Adrenal gland (tissue), 9 donors: ENCODE measurements at regions not wholly inside any gene's neighbourhood (a gene's known extent, or its start where the extent isn't known, plus 50 kb on each side); places are given as distances from the start of the nearest gene placed in this dataset.

ENCODE experiments used
- DNase-seq, 7 donors: peaks; one replicate each; pipeline ENCODE4 v3.0.0-alpha.2; 2019 to 2020
- H3K27ac ChIP-seq, 5 donors: fragments of 200-600 bp; sonication (generic) in 4 of 5; 1 replicate in 3 of 5; 2 replicates in 2 of 5; pipeline versions ENCODE4 v1.5.1 to v1.8.0; 2016 to 2020; ENCODE audit warnings: mild to moderate bottlenecking in 1 of 5
- H3K27me3 ChIP-seq: fragments of 200-600 bp; 2 replicates; pipeline ENCODE4 v1.8.0; 2021
- H3K36me3 ChIP-seq, 2 donors: fragments of 200-600 bp; replicated peaks in 1 of 2; 1 replicate in 1 of 2; 2 replicates in 1 of 2; pipeline versions ENCODE4 v1.5.1 to v1.8.0; 2018 to 2022
- H3K4me1 ChIP-seq, 2 donors: fragments of 200-600 bp; replicated peaks in 1 of 2; 1 replicate in 1 of 2; 2 replicates in 1 of 2; pipeline versions ENCODE4 v1.5.1 to v1.8.0; 2018 to 2021
- H3K4me3 ChIP-seq, 4 donors: fragments of 200-600 bp; sonication (generic) in 3 of 4; one replicate each; pipeline ENCODE4 v1.5.1; 2016 to 2018
- H3K9me3 ChIP-seq, 3 donors: fragments of 200-600 bp; sonication (generic) in 1 of 3; replicated peaks in 1 of 3; 1 replicate in 2 of 3; 2 replicates in 1 of 3; pipeline versions ENCODE4 v1.5.1 to v1.8.0; 2016 to 2021
- CTCF ChIP-seq, 6 experiments: fragments of 450-650 bp in 4 of 6; fragments of 200-600 bp in 2 of 6; sonication (generic) in 1 of 6; IDR thresholded peaks; 1 replicate in 5 of 6; 2 replicates in 1 of 6; pipeline versions ENCODE4 v1.5.1 to v1.8.0; 2016 to 2021; ENCODE audit warnings: antibody characterized with exemption in 6 of 6, mild to moderate bottlenecking in 2 of 6, moderate library complexity in 1 of 6
- POLR2A ChIP-seq, 2 donors: fragments of 450-650 bp; IDR thresholded peaks; one replicate each; pipeline ENCODE4 v1.6.1; 2017; ENCODE audit warnings: antibody characterized with exemption in 2 of 2, mild to moderate bottlenecking in 2 of 2, moderate library complexity in 1 of 2
- WGBS, 4 donors: extraction: QIAGEN DNeasy Blood & Tissue Kit in 2 of 4; methylation state at CpG; one replicate each; pipeline versions ENCODE4 v1.1.5 to v1.1.7; 2013 to 2017; 5-methylcytosine and 5-hydroxymethylcytosine counted together
- intact Hi-C, 2 donors: fragments of 100-400 bp; cut with DNase I; formaldehyde crosslinking; loops; one replicate each; pipeline versions ENCODE4 v1.14.1 to v1.15.0; 2022 to 2023
- donor health status: healthy with polysubstance abuse.
- donor health status: Bipolar disorder and iron deficiency.
- donor health status: DM: yes; HTN: yes; CAD: no.
- donor health status: DM: no; HTN: no; CAD: no.
- donor health status: DM: no; HTN: no; CAD: no.

DNA sequence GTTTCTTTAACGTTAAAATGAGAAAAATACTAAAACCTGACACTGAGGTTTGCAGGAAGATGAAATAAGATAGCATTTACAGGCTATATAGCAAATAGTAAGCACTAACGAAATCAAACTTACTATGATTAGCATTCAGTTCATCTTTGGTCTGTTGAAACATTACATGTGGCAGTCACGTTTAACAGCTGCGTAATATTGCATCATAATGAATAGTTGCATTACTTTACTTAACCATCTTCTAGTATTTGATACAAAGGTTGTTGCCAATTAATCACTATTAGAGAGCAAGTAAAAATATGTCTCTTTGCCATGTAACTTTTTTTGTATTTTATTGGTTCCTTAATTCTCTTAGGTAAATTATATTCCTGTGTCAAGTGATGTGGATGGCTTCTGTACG lies 131.8 kb upstream of the GHITM start:
- no peak for DNase-seq
- Histone ChIP-seq H3K4me1 (no peaks in the 10 kb centered on the region), H3K9me3 (no peaks in the 10 kb centered on the region), H3K27ac (no peak overlapping the region), H3K4me3 (no peak overlapping the region), H3K27me3 (no peaks in the 10 kb centered on the region), H3K36me3 (no peaks in the 10 kb centered on the region)
- intact Hi-C loops, result no loop called here
- 78 to 87% (median 83%) methylated on average over 5 of the region's 5 CpGs for WGBS, 4 donors
- TF ChIP-seq POLR2A (IDR thresholded peaks at IDR 0.05) (no peak), CTCF (IDR thresholded peaks at IDR 0.05) (no peak)

DNA sequence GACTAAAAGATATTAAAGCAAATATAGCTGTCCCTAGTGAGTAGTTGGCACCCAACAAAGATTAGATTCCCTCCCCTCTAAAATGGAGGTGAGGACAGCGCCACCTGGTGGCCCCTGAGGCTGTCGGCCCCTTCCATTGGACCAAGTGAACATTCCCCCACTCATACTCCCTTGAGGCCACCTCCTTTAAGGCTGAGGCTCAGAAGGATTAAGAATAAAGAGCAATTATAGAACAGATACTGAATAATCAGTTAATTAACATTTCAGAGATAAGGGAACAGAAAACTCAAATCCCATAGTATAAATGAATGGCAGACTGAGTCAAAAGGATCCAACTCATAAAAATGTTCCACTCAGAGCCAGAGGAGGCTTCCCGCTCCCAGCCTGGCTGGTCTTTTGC lies 130.4 kb upstream of the GHITM start:
- TF ChIP-seq CTCF (IDR thresholded peaks at IDR 0.05) (peak; percentile 4 to 55 (median 38)), POLR2A (IDR thresholded peaks at IDR 0.05) (no peak)
- Histone ChIP-seq H3K4me1 (no peaks in the 10 kb centered on the region), H3K27me3 (no peaks in the 10 kb centered on the region), H3K36me3 (no peaks in the 10 kb centered on the region), H3K27ac (no peak overlapping the region), H3K4me3 (no peak overlapping the region), H3K9me3 (no peaks in the 10 kb centered on the region)
- 35 to 42% (median 40%) methylated on average over 3 of the region's 3 CpGs for WGBS, 4 donors
- peak in 4 of 7 donors; percentile 10 to 31 (median 20) for DNase-seq
- intact Hi-C loops, result no loop called here

- 47 to 83% (median 68%) methylated on average over 2 of the region's 2 CpGs for WGBS, 4 donors
- H3K36me3 ChIP-seq, result no peaks in the 10 kb centered on the region
- H3K4me3 ChIP-seq, result no peak overlapping the region
- H3K9me3 ChIP-seq, result no peaks in the 10 kb centered on the region
- intact Hi-C loops, result no loop called here
- DNase-seq, result no peak
- H3K27ac ChIP-seq, result no peak overlapping the region
- no peaks in the 10 kb centered on the region for H3K4me1 ChIP-seq
- no peaks in the 10 kb centered on the region for H3K27me3 ChIP-seq
- TF ChIP-seq POLR2A (IDR thresholded peaks at IDR 0.05), result no peak
- TF ChIP-seq CTCF (IDR thresholded peaks at IDR 0.05), result no peak
Measured at GRCh38 chr10:84012431-84012830, 126.9 kb upstream of the GHITM start.

GRCh38 chr10:84012831-84013458 lies 126.4 kb upstream of the GHITM start:
- no peak overlapping the region for H3K27ac ChIP-seq
- H3K9me3 ChIP-seq, result no peaks in the 10 kb centered on the region
- DNase-seq, result no peak
- no peak overlapping the region for H3K4me3 ChIP-seq
- no peaks in the 10 kb centered on the region for H3K27me3 ChIP-seq
- intact Hi-C loops, result no loop called here
- no peaks in the 10 kb centered on the region for H3K36me3 ChIP-seq
- no peak for TF ChIP-seq CTCF (IDR thresholded peaks at IDR 0.05)
- TF ChIP-seq POLR2A (IDR thresholded peaks at IDR 0.05), result no peak
- no peaks in the 10 kb centered on the region for H3K4me1 ChIP-seq
- 34 to 66% (median 47%) methylated on average over 2 of the region's 2 CpGs for WGBS, 4 donors
